Suprapubic skin (tissue), 4 donors: ENCODE measurements at regions not wholly inside any gene's neighbourhood (a gene's known extent, or its start where the extent isn't known, plus 50 kb on each side); places are given as distances from the start of the nearest gene placed in this dataset.

ENCODE experiments used
- DNase-seq, 2 donors: peaks; one replicate each; pipeline ENCODE4 v3.0.0-alpha.2; 2019; ENCODE audit warnings: low spot score in 2 of 2
- H3K27ac ChIP-seq: fragments of 200-600 bp; sonication (generic); one replicate; pipeline ENCODE4 v1.5.1; 2019
- H3K27me3 ChIP-seq: fragments of 200-600 bp; sonication (generic); one replicate; pipeline ENCODE4 v1.5.1; 2019
- H3K36me3 ChIP-seq: fragments of 200-600 bp; sonication (generic); one replicate; pipeline ENCODE4 v1.5.1; 2019
- H3K4me1 ChIP-seq: fragments of 200-600 bp; sonication (generic); one replicate; pipeline ENCODE4 v1.5.1; 2019
- H3K4me3 ChIP-seq: fragments of 200-600 bp; sonication (generic); one replicate; pipeline ENCODE4 v1.5.1; 2019; ENCODE audit warnings: mild to moderate bottlenecking
- H3K9me3 ChIP-seq: fragments of 200-600 bp; sonication (generic); one replicate; pipeline ENCODE4 v1.5.1; 2019
- EP300 ChIP-seq: sonication (generic); formaldehyde crosslinking; IDR thresholded peaks from one replicate; pipeline ENCODE4 v1.6.1; 2017; ENCODE audit warnings: antibody characterized with exemption
- POLR2A ChIP-seq, 2 donors: fragments of 450-650 bp; IDR thresholded peaks; one replicate each; pipeline ENCODE4 v1.6.1; 2017; ENCODE audit warnings: antibody characterized with exemption in 2 of 2, mild to moderate bottlenecking in 2 of 2, moderate library complexity in 2 of 2
- POLR2AphosphoS5 ChIP-seq, 3 donors: sonication (generic); formaldehyde crosslinking; IDR thresholded peaks; one replicate each; pipeline ENCODE4 v1.6.1; 2017; ENCODE audit warnings: antibody characterized with exemption in 3 of 3
- WGBS: methylation state at CpG from one replicate; pipeline ENCODE4 v1.1.5; 2018; 5-methylcytosine and 5-hydroxymethylcytosine counted together
- TF ChIP-seq, protein P1 (sequence below), 2 donors: fragments of 200-600 bp in 1 of 2; fragments of 450-650 bp in 1 of 2; sonication (generic) in 1 of 2; IDR thresholded peaks; one replicate each; pipeline ENCODE4 v1.5.1; 2016 to 2019; ENCODE audit warnings: antibody characterized with exemption in 2 of 2, mild to moderate bottlenecking in 1 of 2, moderate library complexity in 1 of 2

- Histone ChIP-seq H3K4me3 (no peak overlapping the region), H3K4me1 (no peaks in the 10 kb centered on the region), H3K9me3 (no peaks in the 10 kb centered on the region), H3K36me3 (no peaks in the 10 kb centered on the region), H3K27ac (no peak overlapping the region), H3K27me3 (peaks cover 3% of the 10 kb centered on the region)
- no peak for DNase-seq
- WGBS: 54% methylated on average over 10 of the region's 10 CpGs
- TF ChIP-seq POLR2A (IDR thresholded peaks at IDR 0.05): no peak
- no peak for TF ChIP-seq POLR2AphosphoS5 (IDR thresholded peaks at IDR 0.05)
- TF ChIP-seq, protein P1, sequence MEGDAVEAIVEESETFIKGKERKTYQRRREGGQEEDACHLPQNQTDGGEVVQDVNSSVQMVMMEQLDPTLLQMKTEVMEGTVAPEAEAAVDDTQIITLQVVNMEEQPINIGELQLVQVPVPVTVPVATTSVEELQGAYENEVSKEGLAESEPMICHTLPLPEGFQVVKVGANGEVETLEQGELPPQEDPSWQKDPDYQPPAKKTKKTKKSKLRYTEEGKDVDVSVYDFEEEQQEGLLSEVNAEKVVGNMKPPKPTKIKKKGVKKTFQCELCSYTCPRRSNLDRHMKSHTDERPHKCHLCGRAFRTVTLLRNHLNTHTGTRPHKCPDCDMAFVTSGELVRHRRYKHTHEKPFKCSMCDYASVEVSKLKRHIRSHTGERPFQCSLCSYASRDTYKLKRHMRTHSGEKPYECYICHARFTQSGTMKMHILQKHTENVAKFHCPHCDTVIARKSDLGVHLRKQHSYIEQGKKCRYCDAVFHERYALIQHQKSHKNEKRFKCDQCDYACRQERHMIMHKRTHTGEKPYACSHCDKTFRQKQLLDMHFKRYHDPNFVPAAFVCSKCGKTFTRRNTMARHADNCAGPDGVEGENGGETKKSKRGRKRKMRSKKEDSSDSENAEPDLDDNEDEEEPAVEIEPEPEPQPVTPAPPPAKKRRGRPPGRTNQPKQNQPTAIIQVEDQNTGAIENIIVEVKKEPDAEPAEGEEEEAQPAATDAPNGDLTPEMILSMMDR (IDR thresholded peaks at IDR 0.05): no peak
- TF ChIP-seq EP300: no peak
Observed at GRCh38 chr15:93289941-93290617, 201.1 kb upstream of the RGMA start.

DNA sequence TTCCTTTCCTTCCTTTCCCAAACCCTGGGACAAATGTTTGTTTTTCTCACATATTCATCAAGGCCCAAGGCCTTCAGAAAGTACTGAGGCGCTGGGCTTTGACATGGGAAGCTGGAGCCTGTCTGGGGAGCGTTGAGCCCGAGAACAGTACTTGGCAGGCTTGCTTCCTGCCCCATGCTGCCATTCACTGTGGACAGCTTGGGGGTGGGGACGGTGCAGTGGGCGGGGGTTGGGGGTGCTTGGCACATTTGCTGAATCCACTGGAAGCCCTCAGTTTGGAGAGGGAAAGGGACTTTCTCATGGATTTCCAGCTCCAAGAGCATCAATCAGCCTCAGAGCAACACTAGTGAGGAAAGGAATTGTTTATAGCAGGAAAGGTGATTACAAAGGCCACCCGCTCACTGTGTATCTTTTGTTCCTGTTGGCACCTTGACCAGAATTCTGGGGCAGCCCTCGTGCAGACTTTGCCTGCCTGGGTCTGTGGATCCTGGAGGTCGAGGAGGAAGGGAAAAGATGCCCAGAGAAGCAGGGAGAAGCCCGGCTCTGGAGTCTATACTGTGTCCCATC is 199.8 kb upstream of the RGMA start:
- Histone ChIP-seq H3K4me3 (no peak overlapping the region), H3K36me3 (no peaks in the 10 kb centered on the region), H3K4me1 (no peaks in the 10 kb centered on the region), H3K9me3 (no peaks in the 10 kb centered on the region), H3K27me3 (peaks cover 3% of the 10 kb centered on the region), H3K27ac (no peak overlapping the region)
- 69% methylated on average over 9 of the region's 9 CpGs for WGBS
- TF ChIP-seq POLR2AphosphoS5 (IDR thresholded peaks at IDR 0.05) (no peak), POLR2A (IDR thresholded peaks at IDR 0.05) (no peak), EP300 (no peak)
- TF ChIP-seq, protein P1 (IDR thresholded peaks at IDR 0.05): no peak
- DNase-seq: peak in 1 of 2 donors; percentile 24

DNA sequence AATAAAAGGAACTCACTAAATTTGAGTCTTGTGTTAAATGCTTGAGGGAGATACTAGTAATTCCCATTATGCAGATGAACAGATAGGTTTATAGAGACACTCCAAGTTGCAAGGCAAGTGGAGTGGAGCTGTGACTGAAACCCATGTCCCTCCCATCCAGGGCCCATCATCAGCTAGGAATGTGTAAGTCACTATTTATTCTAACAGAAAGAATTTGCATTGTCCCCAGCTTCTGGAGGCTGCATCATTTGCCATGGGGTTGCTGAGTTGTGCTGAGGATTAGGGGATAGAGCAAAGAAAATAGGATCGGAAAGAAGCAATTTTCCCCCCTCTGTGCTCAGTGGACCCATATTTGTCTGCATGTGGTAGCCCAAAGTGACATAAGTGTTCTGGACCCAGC is 197.4 kb upstream of the RGMA start:
- Histone ChIP-seq H3K27me3 (peaks cover 3% of the 10 kb centered on the region), H3K4me1 (no peaks in the 10 kb centered on the region), H3K27ac (no peak overlapping the region), H3K36me3 (no peaks in the 10 kb centered on the region), H3K4me3 (no peak overlapping the region), H3K9me3 (no peaks in the 10 kb centered on the region)
- peak in 1 of 2 donors; percentile 48 for DNase-seq
- TF ChIP-seq EP300: no peak
- TF ChIP-seq, protein P1 (IDR thresholded peaks at IDR 0.05): no peak
- no peak for TF ChIP-seq POLR2A (IDR thresholded peaks at IDR 0.05)
- TF ChIP-seq POLR2AphosphoS5 (IDR thresholded peaks at IDR 0.05): no peak
- 100% methylated on average over 1 of the region's 1 CpG for WGBS

DNA sequence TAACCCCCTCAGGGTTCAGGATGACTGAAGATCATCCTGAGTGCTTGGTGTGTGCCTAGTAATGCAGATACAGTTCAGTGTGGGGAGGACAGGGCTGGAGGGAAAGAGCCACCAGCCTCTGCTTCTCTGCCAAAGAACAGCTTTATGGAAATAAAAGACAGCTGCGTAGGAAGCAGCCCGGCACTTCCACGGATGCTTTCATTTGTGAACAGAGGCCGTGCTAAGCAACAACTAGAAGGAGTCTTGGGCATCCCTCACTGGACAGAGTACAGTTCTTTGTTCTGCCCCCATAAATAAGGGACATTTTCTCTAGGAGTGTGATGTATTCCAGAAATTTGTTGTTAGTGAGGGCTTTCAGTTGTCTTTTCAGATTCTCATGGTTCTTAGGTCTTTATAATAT is 194.8 kb upstream of the RGMA start:
- TF ChIP-seq EP300 (no peak), POLR2AphosphoS5 (IDR thresholded peaks at IDR 0.05) (no peak), POLR2A (IDR thresholded peaks at IDR 0.05) (no peak)
- TF ChIP-seq, protein P1 (IDR thresholded peaks at IDR 0.05): no peak
- 61% methylated on average over 4 of the region's 4 CpGs for WGBS

DNA sequence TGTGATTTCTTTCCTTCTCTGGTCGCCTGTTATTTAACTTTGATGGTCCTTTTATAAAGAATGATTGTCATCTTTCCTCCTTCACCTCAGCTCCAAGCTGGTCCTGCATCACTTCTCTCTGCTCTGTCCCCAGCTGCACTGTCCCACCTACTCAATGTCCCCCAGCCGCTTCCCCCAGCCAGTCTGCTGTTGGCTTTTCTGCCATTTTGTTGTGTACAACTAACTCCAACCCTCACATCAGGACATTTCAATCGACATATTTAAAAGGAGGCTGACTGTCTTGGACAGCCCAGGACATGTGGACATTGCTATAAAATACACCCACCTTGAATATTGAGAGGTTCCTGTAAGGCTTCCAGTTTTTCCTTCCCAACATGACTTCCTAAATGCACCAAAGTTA is 193.8 kb upstream of the RGMA start:
- WGBS: 89% methylated on average over 3 of the region's 3 CpGs
- Histone ChIP-seq H3K27ac (no peak overlapping the region), H3K4me1 (peaks cover 5% of the 10 kb centered on the region), H3K27me3 (no peaks in the 10 kb centered on the region), H3K36me3 (no peaks in the 10 kb centered on the region), H3K9me3 (no peaks in the 10 kb centered on the region), H3K4me3 (no peak overlapping the region)
- DNase-seq: peak in 1 of 2 donors; percentile 8
- TF ChIP-seq, protein P1 (IDR thresholded peaks at IDR 0.05): no peak
- TF ChIP-seq EP300: no peak
- no peak for TF ChIP-seq POLR2AphosphoS5 (IDR thresholded peaks at IDR 0.05)
- no peak for TF ChIP-seq POLR2A (IDR thresholded peaks at IDR 0.05)

More for the DNA sequence above, 194.8 kb upstream of the RGMA start:
- H3K27ac ChIP-seq: no peak overlapping the region
- peak in 1 of 2 donors; percentile 12 for DNase-seq
- no peaks in the 10 kb centered on the region for H3K27me3 ChIP-seq
- no peaks in the 10 kb centered on the region for H3K36me3 ChIP-seq
- no peaks in the 10 kb centered on the region for H3K9me3 ChIP-seq
- peaks cover 5% of the 10 kb centered on the region for H3K4me1 ChIP-seq
- no peak overlapping the region for H3K4me3 ChIP-seq
